Neural progenitor cell (in vitro differentiated cells): ENCODE measurements at regions not wholly inside any gene's neighbourhood (a gene's known extent, or its start where the extent isn't known, plus 50 kb on each side); places are given as distances from the start of the nearest gene placed in this dataset.

Source experiments
- CTCF ChIP-seq: fragments of 200-600 bp; sonication (generic); IDR thresholded peaks from 2 replicates; pipeline ENCODE4 v1.5.1; 2017; ENCODE audit warnings: antibody characterized with exemption, mild to moderate bottlenecking
- EZH2 ChIP-seq: fragments of 200-600 bp; sonication (generic); IDR thresholded peaks from 2 replicates; pipeline ENCODE4 v1.6.1; 2017; ENCODE audit warnings: antibody characterized with exemption, mild to moderate bottlenecking, moderate library complexity

GRCh38 chr11:38751421-38751820, 2153.4 kb upstream of the RAG2 start:
- TF ChIP-seq CTCF (no peak), EZH2 (no peak)
